GM06990 (cell line): ENCODE measurements at regions not wholly inside any gene's neighbourhood (a gene's known extent, or its start where the extent isn't known, plus 50 kb on each side); places are given as distances from the start of the nearest gene placed in this dataset.

ENCODE experiments used
- DNase-seq: peaks from one replicate; pipeline ENCODE4 v3.0.0-alpha.2; 2011; ENCODE audit not compliant: insufficient read length; ENCODE audit errors: extremely low read depth
- H3K27me3 ChIP-seq: replicated peaks from 2 replicates; pipeline ENCODE4 v1.6.0; 2011; ENCODE audit warnings: low read length; ENCODE audit not compliant: control insufficient read depth, insufficient read depth
- H3K36me3 ChIP-seq: 2 replicates; pipeline ENCODE4 v1.5.1; 2011; ENCODE audit warnings: low read length; ENCODE audit not compliant: control insufficient read depth, insufficient read depth
- H3K4me3 ChIP-seq: replicated peaks from 2 replicates; pipeline ENCODE4 v1.5.1; 2011; ENCODE audit warnings: low read depth, mild to moderate bottlenecking, control low read depth, low read length
- CTCF ChIP-seq: IDR thresholded peaks from 2 replicates; pipeline ENCODE4 v1.5.1; 2011; ENCODE audit warnings: low read length, control low read depth, mild to moderate bottlenecking, inconsistent platforms; ENCODE audit not compliant: insufficient read depth, poor library complexity, severe bottlenecking

- TF ChIP-seq CTCF, result no peak
- Histone ChIP-seq H3K27me3 (no peaks in the 10 kb centered on the region; the same call in 1 of the 2 replicates), H3K36me3 (no peaks in the 10 kb centered on the region), H3K4me3 (no peak overlapping the region)
- no peak for DNase-seq
Measured at GRCh38 chr3:82031596-82031995, 270.2 kb upstream of the GBE1 start.

- no peak overlapping the region for H3K4me3 ChIP-seq
- DNase-seq, result no peak
- TF ChIP-seq CTCF, result no peak
- no peaks in the 10 kb centered on the region for H3K36me3 ChIP-seq
- no peaks in the 10 kb centered on the region; the same call in 1 of the 2 replicates for H3K27me3 ChIP-seq
Measured at GRCh38 chr3:82030916-82031315, 269.5 kb upstream of the GBE1 start.

- DNase-seq, result no peak
- no peaks in the 10 kb centered on the region; the same call in 1 of the 2 replicates for H3K27me3 ChIP-seq
- no peaks in the 10 kb centered on the region for H3K36me3 ChIP-seq
- no peak for TF ChIP-seq CTCF
- H3K4me3 ChIP-seq, result no peak overlapping the region
Measured at GRCh38 chr3:82022836-82023235, 261.4 kb upstream of the GBE1 start.

GRCh38 chr3:82020282-82020681, 258.8 kb upstream of the GBE1 start:
- no peak for DNase-seq
- TF ChIP-seq CTCF, result no peak
- no peaks in the 10 kb centered on the region for H3K36me3 ChIP-seq
- H3K4me3 ChIP-seq, result no peak overlapping the region
- no peaks in the 10 kb centered on the region for H3K27me3 ChIP-seq

GRCh38 chr3:82015241-82015640, 253.8 kb upstream of the GBE1 start:
- no peaks in the 10 kb centered on the region for H3K27me3 ChIP-seq
- H3K36me3 ChIP-seq, result no peaks in the 10 kb centered on the region
- DNase-seq, result no peak
- no peak overlapping the region for H3K4me3 ChIP-seq
- no peak for TF ChIP-seq CTCF

GRCh38 chr3:82012775-82013174, 251.3 kb upstream of the GBE1 start:
- H3K4me3 ChIP-seq, result no peak overlapping the region
- peak; percentile 27 for TF ChIP-seq CTCF
- H3K36me3 ChIP-seq, result no peaks in the 10 kb centered on the region
- no peaks in the 10 kb centered on the region for H3K27me3 ChIP-seq
- no peak for DNase-seq
